Stimulated activated CD8-positive, alpha-beta memory T cell treated with anti-CD3 and anti-CD28 coated beads, Interleukin-15, amount 100 ng/mL, for 4 hours (primary cell): ENCODE measurements at regions not wholly inside any gene's neighbourhood (a gene's known extent, or its start where the extent isn't known, plus 50 kb on each side); places are given as distances from the start of the nearest gene placed in this dataset.
"Not testable (repeated sequence)": the region's sequence is repeated elsewhere in the genome, so short reads cannot be mapped to it uniquely, and the experiment has no call there.

Source experiments
- DNase-seq, 2 donors: peaks; one replicate each; pipeline ENCODE4 v3.0.0-alpha.2; 2020; ENCODE audit warnings: low read depth in 2 of 2

GRCh38 chr4:155591738-155592143 lies 74.9 kb upstream of the GUCY1A1 start:
- no peak for DNase-seq

DNA sequence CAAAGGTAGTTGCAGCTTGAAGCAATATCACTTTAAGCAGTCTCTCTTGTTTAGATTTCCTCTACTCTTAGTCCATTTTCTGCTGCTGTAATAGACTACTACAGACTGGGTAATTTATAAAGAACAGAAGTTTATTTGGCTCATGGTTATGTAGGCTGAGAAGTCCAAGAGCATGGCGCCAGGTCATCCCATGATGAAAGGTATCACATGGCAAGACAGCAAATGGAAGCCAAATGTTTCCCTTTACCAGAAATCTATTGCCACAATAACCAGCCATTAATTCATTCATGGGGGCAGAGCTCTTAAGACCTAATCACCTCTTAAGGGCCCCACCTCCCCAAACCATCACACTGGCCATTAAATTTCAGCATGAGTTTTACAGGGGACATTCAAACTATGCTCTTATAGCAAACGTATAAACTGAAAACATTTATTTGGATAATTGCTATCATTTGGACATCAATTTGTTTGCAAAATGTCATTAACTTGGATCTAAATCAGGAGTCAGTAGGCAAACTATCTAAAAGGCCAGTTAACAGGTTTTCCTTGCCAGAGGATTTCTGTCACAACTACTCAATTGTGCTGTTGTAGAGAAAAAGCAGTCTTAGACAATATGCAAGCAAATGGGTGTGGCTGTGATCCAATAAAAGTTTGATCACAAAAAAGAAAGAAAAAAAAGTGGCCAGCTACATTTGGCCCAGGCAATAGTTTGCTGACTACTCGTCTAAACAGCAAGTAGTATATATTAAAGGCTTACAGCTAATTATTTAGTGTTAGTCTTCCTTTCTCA lies 75.7 kb upstream of the GUCY1A1 start:
- no peak for DNase-seq

DNA sequence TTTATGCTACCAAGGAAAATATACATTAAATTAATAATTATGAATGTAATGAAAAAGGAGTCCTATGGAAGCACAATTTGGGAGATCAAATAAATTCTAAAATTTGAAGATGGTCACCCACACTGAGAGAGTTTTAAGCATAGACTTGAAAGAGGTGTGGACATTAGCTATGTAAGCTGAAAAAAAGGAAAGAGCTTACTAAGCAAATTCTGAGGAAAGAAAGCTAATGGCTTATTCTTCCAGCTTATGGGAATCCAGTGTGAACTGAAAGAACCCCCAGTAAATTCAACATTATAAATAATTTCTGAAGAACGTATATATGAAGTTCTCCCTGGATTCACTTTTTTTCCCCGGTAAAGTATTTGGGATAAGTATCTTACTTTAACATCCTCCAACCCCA lies 78.2 kb upstream of the GUCY1A1 start:
- no peak for DNase-seq

GRCh38 chr4:155587766-155588165 lies 78.9 kb upstream of the GUCY1A1 start:
- DNase-seq: no peak

DNA sequence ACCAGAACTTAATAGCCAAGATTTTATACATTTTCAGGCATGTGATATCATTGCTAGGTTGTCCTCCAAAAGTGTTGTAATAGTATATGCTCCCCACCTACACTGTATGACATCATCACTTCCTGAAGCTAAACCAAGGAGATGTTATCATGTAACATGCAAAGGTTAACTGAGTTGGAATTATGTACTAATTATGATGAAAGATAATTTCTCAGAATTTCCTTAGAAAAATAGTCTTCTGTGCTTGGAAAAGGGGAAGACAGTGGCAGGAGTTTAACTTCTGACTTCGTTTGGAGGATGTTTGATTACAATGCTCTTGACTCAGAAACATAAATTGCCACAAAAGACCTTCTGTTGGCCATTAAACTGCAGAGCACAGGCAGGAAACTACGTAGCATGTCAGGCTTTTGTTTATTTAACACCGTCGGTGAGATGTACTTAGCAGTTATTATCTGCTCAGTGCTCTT lies 83.6 kb upstream of the GUCY1A1 start:
- no peak for DNase-seq

DNA sequence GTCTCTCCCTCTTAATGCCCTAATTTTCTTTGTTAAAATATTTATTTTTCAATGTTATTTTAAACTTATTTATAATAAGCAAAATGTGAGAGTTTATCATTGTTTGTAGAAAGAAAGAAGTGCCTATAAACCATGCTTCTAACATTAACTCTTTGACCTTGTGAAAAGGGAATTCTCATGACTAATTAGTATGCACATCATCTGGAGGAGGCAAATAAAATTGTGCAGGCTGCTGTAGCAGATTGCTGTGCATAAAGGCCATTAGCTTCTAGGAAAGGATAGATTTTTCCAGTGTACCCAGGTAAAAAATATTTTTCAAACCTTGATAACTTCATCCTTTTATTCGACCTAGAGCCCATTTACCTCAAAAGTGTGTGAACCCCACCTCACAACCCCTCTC lies 84.6 kb upstream of the GUCY1A1 start:
- DNase-seq: no peak

- DNase-seq: no peak
Measured at GRCh38 chr4:155578726-155579370, 87.8 kb upstream of the GUCY1A1 start.

GRCh38 chr4:155578219-155578618 lies 88.4 kb upstream of the GUCY1A1 start:
- DNase-seq: no peak

DNA sequence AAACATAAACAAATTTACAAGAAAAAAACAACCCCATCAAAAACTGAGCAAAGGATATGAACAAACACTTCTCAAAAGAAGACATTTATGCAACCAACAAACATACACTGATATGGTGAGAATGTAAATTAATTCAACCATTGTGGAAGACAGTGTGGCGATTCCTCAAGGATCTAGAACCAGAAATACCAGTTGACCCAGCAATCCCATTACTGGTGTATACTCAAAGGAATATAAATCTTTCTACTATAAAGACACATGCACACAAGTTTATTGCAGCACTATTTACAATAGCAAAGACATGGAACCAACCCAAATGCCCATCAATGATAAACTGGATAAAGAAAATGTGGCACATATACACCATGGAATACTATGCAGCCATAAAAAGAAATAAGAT lies 92.3 kb upstream of the GUCY1A1 start:
- not testable (repeated sequence) for DNase-seq

GRCh38 chr4:155573126-155573525 lies 93.5 kb upstream of the GUCY1A1 start:
- DNase-seq: no peak

DNA sequence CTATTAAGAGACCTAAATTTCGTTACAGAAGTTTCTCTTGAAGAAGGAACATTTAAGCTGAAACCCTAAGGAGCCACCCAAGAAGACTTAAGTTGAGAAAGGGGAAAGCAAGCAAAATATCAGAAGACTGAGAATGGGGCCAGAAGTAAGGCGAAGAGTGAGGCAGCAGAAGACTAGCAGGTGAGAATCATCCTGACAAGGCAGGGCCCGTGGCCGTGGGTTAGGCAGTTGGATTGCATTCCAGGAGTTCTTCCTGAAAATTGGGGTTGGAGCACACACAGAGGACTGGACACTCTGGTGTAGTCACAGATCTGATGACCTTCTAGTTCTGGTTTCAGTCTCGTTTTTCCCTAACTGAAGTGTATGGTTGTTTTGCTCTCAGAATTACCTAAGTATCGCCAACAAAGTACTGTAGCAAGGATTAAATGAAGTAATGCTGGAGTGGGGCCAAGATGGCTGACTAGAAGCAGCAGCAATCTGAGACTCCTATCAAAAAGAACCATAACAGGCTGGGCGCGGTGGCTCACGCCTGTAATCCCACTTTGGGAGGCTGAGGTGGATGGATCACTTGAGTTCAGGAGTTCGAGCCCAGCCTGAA lies 94.4 kb upstream of the GUCY1A1 start:
- no peak for DNase-seq

GRCh38 chr4:155571184-155571944 lies 95.3 kb upstream of the GUCY1A1 start:
- DNase-seq: no peak

DNA sequence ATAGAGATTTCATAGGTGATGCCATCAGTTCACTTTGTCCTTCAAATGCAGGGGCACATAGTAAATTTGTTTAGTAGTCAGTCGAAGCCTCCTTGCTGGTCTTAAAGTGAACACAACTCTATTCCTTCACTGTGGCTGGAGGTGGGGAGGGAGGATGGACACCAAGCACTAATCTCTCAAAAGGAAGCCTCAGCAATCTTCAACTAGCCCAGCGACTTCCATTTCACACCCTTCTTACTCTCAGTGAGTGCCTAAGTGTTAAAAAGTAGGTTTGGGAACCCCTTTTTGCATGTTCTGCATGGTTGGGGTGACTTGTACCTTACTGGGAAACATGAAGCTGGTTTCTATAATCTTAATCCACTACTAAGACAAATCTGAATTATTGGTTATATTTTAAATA lies 96.0 kb upstream of the GUCY1A1 start:
- no peak for DNase-seq

DNA sequence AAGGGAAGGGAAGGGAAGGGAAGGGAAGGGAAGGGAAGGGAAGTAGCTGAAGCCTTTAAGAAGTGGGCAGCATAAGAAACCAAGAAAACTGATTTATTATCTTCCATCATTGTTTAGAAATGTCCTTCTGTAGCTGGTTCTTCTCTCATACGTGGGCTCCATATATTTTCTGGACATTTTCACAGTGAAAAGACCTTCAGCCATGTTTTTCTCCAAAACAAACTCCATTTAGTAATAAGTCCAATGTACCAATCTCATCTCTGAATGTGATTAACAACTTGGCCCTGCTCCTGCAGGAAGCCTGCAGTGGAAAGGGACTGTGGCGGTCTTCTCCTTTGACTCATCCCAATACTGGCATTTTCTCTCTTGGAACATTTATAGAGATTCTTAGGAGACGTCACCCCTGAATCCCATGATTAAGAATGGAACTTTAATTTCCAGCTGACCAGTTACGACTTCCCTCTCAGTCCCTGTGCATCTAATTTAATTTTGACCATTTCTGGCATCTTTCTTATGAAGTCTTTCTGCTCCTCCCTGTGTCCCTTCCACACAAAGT lies 96.6 kb upstream of the GUCY1A1 start:
- no peak for DNase-seq

DNA sequence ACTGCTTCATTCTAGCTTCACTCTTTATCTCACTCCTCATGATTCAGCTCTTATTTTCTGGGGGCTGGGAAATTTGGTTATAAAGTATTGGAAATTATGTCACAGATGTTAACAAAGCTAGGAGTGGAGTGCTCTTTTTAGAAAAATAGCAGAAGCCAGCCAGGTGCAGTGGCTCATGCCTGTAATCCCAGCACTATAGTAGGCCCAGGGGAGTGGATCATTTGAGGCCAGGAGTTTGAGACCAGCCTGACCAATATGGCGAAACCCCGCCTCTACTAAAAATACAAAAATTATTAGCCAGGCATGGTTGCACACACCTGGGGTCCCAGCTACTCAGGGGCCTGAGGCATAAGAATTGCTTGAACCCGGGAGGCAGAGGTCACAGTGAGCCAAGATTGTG lies 97.2 kb upstream of the GUCY1A1 start:
- no peak for DNase-seq

GRCh38 chr4:155568641-155569220 lies 97.9 kb upstream of the GUCY1A1 start:
- no peak for DNase-seq

- DNase-seq: no peak
Measured at GRCh38 chr4:155566354-155566753, 100.3 kb upstream of the GUCY1A1 start.

DNA sequence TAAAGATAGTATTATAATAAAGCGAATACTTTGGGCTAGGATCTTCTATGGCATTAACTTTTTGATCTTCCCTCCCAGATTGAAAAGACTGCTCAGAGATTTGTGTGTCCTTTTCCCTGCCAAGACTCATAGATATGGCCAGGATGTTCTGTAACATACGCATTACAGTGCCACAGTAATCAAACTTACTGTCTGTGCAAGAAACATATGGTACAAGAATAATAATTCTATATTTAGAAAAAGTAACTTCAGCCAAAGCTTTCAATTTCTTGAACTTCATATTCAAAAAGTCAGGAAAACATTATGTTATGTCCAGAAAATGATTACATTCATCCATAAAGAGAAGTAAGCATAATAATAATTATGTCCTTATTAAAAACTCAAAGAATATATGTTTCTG lies 100.9 kb upstream of the GUCY1A1 start:
- no peak for DNase-seq

DNA sequence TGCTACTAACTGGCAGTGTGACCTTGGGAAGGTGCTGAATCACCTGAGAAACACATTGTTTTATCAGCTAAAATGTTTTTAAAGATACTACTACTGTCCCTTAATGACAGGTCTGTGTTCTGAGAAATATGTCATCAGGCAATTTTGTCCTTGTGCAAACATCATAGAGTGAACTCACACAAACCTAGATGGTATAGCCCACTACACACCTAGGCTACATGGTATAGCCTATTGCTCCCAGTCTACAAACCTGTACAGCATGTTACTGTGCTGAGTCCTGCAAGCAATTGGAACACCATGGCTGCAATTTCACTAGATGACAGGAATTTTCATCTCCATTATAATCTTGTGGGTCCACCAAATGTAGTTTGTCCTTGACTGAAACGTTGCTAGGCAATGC lies 101.3 kb upstream of the GUCY1A1 start:
- DNase-seq: no peak

GRCh38 chr4:155564880-155565279 lies 101.8 kb upstream of the GUCY1A1 start:
- DNase-seq: no peak

DNA sequence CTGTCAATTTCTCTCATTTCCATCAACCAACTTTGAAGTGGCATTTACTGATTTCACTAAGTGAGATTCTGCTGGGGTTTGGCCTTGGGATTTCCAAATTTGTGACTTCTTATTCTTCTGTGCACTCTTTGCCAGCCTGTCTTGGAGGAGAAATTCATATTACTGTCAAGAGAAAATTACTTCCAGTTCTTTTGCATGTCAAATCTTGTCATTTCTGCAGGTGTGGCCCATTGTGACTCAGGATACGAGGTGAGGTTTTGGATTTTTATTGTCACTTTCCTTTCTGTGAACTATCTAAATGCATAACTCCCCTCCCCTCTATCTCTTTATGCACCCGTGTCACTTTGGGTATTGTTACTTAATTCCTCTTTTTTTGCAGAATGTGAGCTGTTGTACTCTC lies 102.6 kb upstream of the GUCY1A1 start:
- no peak for DNase-seq

DNA sequence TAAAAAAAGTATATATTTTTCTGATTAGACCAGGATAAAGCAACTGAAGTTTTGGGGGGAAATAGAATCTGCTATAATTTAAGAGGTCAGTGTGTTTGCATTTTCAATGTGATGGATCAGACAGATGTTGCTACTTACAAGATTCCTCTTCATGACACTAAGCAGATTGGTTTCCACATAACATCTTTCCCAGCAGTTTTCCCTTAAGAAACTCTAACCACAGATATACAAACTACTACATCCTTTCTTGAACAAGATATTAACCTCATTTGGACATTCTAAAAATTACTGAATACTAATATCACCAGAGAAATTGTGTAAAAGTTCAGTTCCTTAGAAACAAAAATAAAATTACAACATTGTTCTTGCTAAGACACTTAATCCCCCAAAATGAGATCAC lies 106.7 kb upstream of the GUCY1A1 start:
- no peak for DNase-seq
